HEK293 (cell line): ENCODE measurements at regions not wholly inside any gene's neighbourhood (a gene's known extent, or its start where the extent isn't known, plus 50 kb on each side); places are given as distances from the start of the nearest gene placed in this dataset.

Experiments
- CTCF ChIP-seq: fragments of 450-650 bp; formaldehyde crosslinking; IDR thresholded peaks from 2 replicates; pipeline ENCODE4 v1.5.1; 2016; ENCODE audit warnings: missing biosample characterization, missing genetic modification characterization
- FEZF1 ChIP-seq: fragments of 450-650 bp; formaldehyde crosslinking; IDR thresholded peaks from 2 replicates; pipeline ENCODE4 v1.5.1; 2016; ENCODE audit warnings: missing biosample characterization, missing genetic modification characterization
- KLF7 ChIP-seq: fragments of 450-650 bp; formaldehyde crosslinking; IDR thresholded peaks from 2 replicates; pipeline ENCODE4 v1.5.1; 2016; ENCODE audit warnings: missing biosample characterization, missing genetic modification characterization, borderline replicate concordance
- REST ChIP-seq: fragments of 450-650 bp; formaldehyde crosslinking; IDR thresholded peaks from 2 replicates; pipeline ENCODE4 v1.5.1; 2016; ENCODE audit warnings: missing biosample characterization, missing genetic modification characterization
- SALL2 ChIP-seq: fragments of 450-650 bp; formaldehyde crosslinking; IDR thresholded peaks from 2 replicates; pipeline ENCODE4 v1.5.0; 2017; ENCODE audit warnings: missing biosample characterization, mild to moderate bottlenecking, missing genetic modification characterization, borderline replicate concordance
- YY1 ChIP-seq: fragments of 450-650 bp; formaldehyde crosslinking; IDR thresholded peaks from 2 replicates; pipeline ENCODE4 v1.5.1; 2018; ENCODE audit warnings: missing biosample characterization, missing genetic modification characterization
- ZNF146 ChIP-seq: fragments of 450-650 bp; formaldehyde crosslinking; IDR thresholded peaks from 2 replicates; pipeline ENCODE4 v1.5.1; 2016; ENCODE audit warnings: missing biosample characterization, missing genetic modification characterization
- ZNF174 ChIP-seq: fragments of 450-650 bp; formaldehyde crosslinking; IDR thresholded peaks from 2 replicates; pipeline ENCODE4 v1.5.0; 2017; ENCODE audit warnings: missing biosample characterization, mild to moderate bottlenecking, missing genetic modification characterization
- ZNF18 ChIP-seq: fragments of 450-650 bp; formaldehyde crosslinking; IDR thresholded peaks from 2 replicates; pipeline ENCODE4 v1.5.1; 2016; ENCODE audit warnings: missing biosample characterization, missing genetic modification characterization
- ZNF223 ChIP-seq: fragments of 450-650 bp; formaldehyde crosslinking; IDR thresholded peaks from 2 replicates; pipeline ENCODE4 v1.5.1; 2016; ENCODE audit warnings: missing biosample characterization, missing genetic modification characterization
- ZNF391 ChIP-seq: fragments of 450-650 bp; formaldehyde crosslinking; IDR thresholded peaks from 2 replicates; pipeline ENCODE4 v1.5.1; 2016; ENCODE audit warnings: low read depth, missing biosample characterization, missing genetic modification characterization, borderline replicate concordance
- ZNF596 ChIP-seq: fragments of 450-650 bp; IDR thresholded peaks from 2 replicates; pipeline ENCODE4 v1.5.0; 2018; ENCODE audit warnings: missing biosample characterization, mild to moderate bottlenecking, missing genetic modification characterization, moderate library complexity
- ZNF610 ChIP-seq: fragments of 450-650 bp; formaldehyde crosslinking; IDR thresholded peaks from 2 replicates; pipeline ENCODE4 v1.5.1; 2016; ENCODE audit warnings: missing biosample characterization, missing genetic modification characterization, borderline replicate concordance
- TF ChIP-seq, protein P1 (sequence below): IDR thresholded peaks from 2 replicates; pipeline ENCODE4 v1.6.1; 2011; ENCODE audit warnings: mild to moderate bottlenecking, low read depth, low read length, borderline replicate concordance

DNA sequence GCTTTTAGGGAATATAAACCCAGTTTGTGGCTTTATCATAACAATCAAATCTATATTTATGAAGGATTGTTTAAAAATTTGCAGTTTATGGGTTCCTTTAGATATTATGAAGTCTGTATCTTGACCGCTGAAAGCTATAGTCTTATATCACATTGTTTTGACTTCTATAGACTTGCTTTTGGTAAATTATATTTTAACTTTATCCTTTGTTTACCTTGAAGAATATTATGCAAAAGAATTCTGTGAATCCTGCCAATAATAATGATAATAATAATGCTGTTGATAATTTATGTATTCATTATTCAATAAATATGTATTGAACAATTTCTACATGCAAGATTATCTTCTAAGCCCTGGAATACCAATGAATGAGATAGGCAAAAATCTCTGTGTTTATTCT, 101.9 kb upstream of the MTPN start:
- TF ChIP-seq ZNF146 (tag by site-specific recombination) (no peak), REST (tag by site-specific recombination) (no peak), CTCF (no peak), ZNF596 (tag by site-specific recombination) (no peak), SALL2 (tag by site-specific recombination) (no peak), ZNF174 (tag by site-specific recombination) (no peak), YY1 (tag by site-specific recombination) (no peak), ZNF391 (tag by site-specific recombination) (no peak), KLF7 (tag by site-specific recombination) (no peak), ZNF223 (tag by site-specific recombination) (no peak), ZNF610 (tag by site-specific recombination) (no peak), ZNF18 (tag by site-specific recombination) (no peak), FEZF1 (tag by site-specific recombination) (no peak)
- TF ChIP-seq, protein P1, sequence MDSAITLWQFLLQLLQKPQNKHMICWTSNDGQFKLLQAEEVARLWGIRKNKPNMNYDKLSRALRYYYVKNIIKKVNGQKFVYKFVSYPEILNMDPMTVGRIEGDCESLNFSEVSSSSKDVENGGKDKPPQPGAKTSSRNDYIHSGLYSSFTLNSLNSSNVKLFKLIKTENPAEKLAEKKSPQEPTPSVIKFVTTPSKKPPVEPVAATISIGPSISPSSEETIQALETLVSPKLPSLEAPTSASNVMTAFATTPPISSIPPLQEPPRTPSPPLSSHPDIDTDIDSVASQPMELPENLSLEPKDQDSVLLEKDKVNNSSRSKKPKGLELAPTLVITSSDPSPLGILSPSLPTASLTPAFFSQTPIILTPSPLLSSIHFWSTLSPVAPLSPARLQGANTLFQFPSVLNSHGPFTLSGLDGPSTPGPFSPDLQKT: no peak
